ENCODE measurements at regions not wholly inside any gene's neighbourhood (a gene's known extent, or its start where the extent isn't known, plus 50 kb on each side); places are given as distances from the start of the nearest gene placed in this dataset.

- no peak for DNase-seq (ENCODE audit: low read depth)
These were observed 393.8 kb downstream of the GADD45G start for GRCh38 chr9:89998633-89999032.

GRCh38 chr9:89999176-89999533, 394.3 kb downstream of the GADD45G start:
- no peak for DNase-seq (ENCODE audit: low read depth)

- no peak for DNase-seq (ENCODE audit: low read depth)
These were observed 394.9 kb downstream of the GADD45G start for GRCh38 chr9:89999534-90000370.

GRCh38 chr9:90000925-90001324, 396.1 kb downstream of the GADD45G start:
- no peak for DNase-seq (ENCODE audit: low read depth)

GRCh38 chr9:90001747-90002146, 396.9 kb downstream of the GADD45G start:
- no peak for DNase-seq (ENCODE audit: low read depth)

GRCh38 chr9:90002397-90003271, 397.8 kb downstream of the GADD45G start:
- no peak for DNase-seq (ENCODE audit: low read depth)

- DNase-seq (ENCODE audit: low read depth): no peak
These were observed 400.6 kb downstream of the GADD45G start for GRCh38 chr9:90005388-90005787.

- DNase-seq (ENCODE audit: low read depth): no peak
These were observed 403.0 kb downstream of the GADD45G start for GRCh38 chr9:90007516-90008440.

GRCh38 chr9:90009447-90009846, 404.6 kb downstream of the GADD45G start:
- no peak for DNase-seq (ENCODE audit: low read depth)

- DNase-seq (ENCODE audit: low read depth): no peak
These were observed 406.0 kb downstream of the GADD45G start for GRCh38 chr9:90010793-90011192.

- no peak for DNase-seq (ENCODE audit: low read depth)
These were observed 408.1 kb downstream of the GADD45G start for GRCh38 chr9:90012949-90013348.

- no peak for DNase-seq (ENCODE audit: low read depth)
These were observed 409.0 kb downstream of the GADD45G start for GRCh38 chr9:90013778-90014177.

- no peak for DNase-seq (ENCODE audit: low read depth)
These were observed 409.6 kb downstream of the GADD45G start for GRCh38 chr9:90014421-90014820.

- no peak for DNase-seq (ENCODE audit: low read depth)
These were observed 411.5 kb downstream of the GADD45G start for GRCh38 chr9:90016272-90016671.

GRCh38 chr9:90017679-90018078, 412.9 kb downstream of the GADD45G start:
- DNase-seq (ENCODE audit: low read depth): no peak

GRCh38 chr9:90018688-90019087, 413.9 kb downstream of the GADD45G start:
- no peak for DNase-seq (ENCODE audit: low read depth)

- DNase-seq (ENCODE audit: low read depth): no peak
These were observed 414.8 kb downstream of the GADD45G start for GRCh38 chr9:90019626-90020025.

- no peak for DNase-seq (ENCODE audit: low read depth)
These were observed 415.6 kb downstream of the GADD45G start for GRCh38 chr9:90020276-90020871.

- no peak for DNase-seq (ENCODE audit: low read depth)
These were observed 416.5 kb downstream of the GADD45G start for GRCh38 chr9:90021216-90021906.

GRCh38 chr9:90022474-90022873, 417.7 kb downstream of the GADD45G start:
- no peak for DNase-seq (ENCODE audit: low read depth)

- no peak for DNase-seq (ENCODE audit: low read depth)
These were observed 419.0 kb downstream of the GADD45G start for GRCh38 chr9:90023861-90024260.

Measured in ELR (cell line).